ENCODE measurements at regions not wholly inside any gene's neighbourhood (a gene's known extent, or its start where the extent isn't known, plus 50 kb on each side); places are given as distances from the start of the nearest gene placed in this dataset.

DNA sequence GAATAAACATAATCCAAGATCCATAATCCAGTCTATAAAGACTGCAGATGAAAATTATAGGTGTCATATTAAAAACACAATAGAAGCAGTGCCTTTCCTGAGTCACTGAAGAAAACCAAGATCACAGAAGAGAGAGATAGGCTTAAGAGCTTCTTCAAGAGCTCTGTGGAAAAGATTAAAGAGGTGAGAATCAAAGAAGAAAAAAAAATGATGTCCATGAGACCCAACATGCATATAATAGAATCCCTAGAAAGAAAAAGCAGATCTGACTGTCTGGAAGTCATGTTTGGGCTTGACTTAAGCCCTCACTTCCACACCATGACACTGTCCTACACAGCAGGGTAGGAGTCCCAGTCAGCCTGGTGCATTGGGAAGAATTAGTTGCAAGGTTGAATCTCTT is 205.6 kb upstream of the PROK2 start (continued):
- TF ChIP-seq, protein P1, sequence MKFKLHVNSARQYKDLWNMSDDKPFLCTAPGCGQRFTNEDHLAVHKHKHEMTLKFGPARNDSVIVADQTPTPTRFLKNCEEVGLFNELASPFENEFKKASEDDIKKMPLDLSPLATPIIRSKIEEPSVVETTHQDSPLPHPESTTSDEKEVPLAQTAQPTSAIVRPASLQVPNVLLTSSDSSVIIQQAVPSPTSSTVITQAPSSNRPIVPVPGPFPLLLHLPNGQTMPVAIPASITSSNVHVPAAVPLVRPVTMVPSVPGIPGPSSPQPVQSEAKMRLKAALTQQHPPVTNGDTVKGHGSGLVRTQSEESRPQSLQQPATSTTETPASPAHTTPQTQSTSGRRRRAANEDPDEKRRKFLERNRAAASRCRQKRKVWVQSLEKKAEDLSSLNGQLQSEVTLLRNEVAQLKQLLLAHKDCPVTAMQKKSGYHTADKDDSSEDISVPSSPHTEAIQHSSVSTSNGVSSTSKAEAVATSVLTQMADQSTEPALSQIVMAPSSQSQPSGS (IDR thresholded peaks at IDR 0.05; ENCODE audit: low read length), result no peak
- TF ChIP-seq PHF8 (conservative IDR thresholded peaks at IDR 0.05; ENCODE audit: low read depth, low read length) (no peak), EGR1 (IDR thresholded peaks at IDR 0.05; ENCODE audit: borderline replicate concordance, low read depth, low read length) (no peak), SIN3A (conservative IDR thresholded peaks at IDR 0.05 in 1 of 2, IDR thresholded peaks at IDR 0.05 in 1 of 2; ENCODE audit: low read depth in 1 of 2, low read length in 2 of 2) (no peak), RAD21 (IDR thresholded peaks at IDR 0.05 in 1 of 2, conservative IDR thresholded peaks at IDR 0.05 in 1 of 2; ENCODE audit: low read depth in 2 of 2, low read length in 2 of 2) (no peak), USF2 (IDR thresholded peaks at IDR 0.05; ENCODE audit: low read length) (no peak), CBX5 (IDR thresholded peaks at IDR 0.05; ENCODE audit: low read depth, low read length) (no peak)

All from H1 (cell line).